Activated T-cell treated with anti-CD3 and anti-CD28 coated beads, Interleukin-2, amount 50 U/mL, for 4 hours (primary cell): ENCODE measurements at regions not wholly inside any gene's neighbourhood (a gene's known extent, or its start where the extent isn't known, plus 50 kb on each side); places are given as distances from the start of the nearest gene placed in this dataset.

Experiments used
- ATAC-seq, 2 donors: fragments of 200-7000 bp; cut with Tn5 transposase; one replicate each; pipeline ENCODE4 v1.10.0; 2021
- DNase-seq: peaks from one replicate; pipeline ENCODE4 v3.0.0-alpha.2; 2020
- H3K27me3 Mint-ChIP-seq: one replicate; pipeline ENCODE4 v1.8.0; 2021; ENCODE audit warnings: low read depth, mixed read lengths
- H3K36me3 Mint-ChIP-seq: one replicate; pipeline ENCODE4 v1.8.0; 2022; ENCODE audit warnings: mixed read lengths; ENCODE audit not compliant: insufficient read depth
- H3K4me1 Mint-ChIP-seq: one replicate; pipeline ENCODE4 v1.8.0; 2021; ENCODE audit warnings: low read depth, mixed read lengths
- H3K4me3 Mint-ChIP-seq: one replicate; pipeline ENCODE4 v1.8.0; 2021; ENCODE audit warnings: mild to moderate bottlenecking, moderate library complexity, mixed read lengths
- H3K9me3 Mint-ChIP-seq: one replicate; pipeline ENCODE4 v1.8.0; 2021; ENCODE audit warnings: mixed read lengths

DNA sequence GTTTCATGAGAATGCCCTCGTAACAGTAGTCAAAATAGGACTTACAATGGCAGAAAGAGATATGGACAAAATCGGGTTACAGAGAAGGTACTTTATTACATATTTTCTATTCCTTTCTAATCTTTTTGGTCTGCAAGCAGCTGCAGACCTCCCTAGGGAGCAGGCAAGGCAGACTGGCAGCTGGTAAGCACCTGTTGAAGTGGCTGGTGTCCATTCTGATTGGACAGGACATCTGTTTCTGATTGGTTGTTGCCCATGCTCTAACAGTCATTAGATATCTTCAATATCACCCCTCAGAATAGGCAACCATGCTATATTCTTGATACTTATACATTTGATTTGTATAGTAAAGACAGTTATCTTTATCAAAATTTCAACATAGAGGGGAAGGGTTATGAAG, 606.3 kb downstream of the KCNJ2 start:
- ATAC-seq = no peak
- Mint-ChIP-seq H3K4me3 (no peak overlapping the region), H3K4me1 (no peaks in the 10 kb centered on the region), H3K9me3 (no peaks in the 10 kb centered on the region), H3K36me3 (no peaks in the 10 kb centered on the region), H3K27me3 (no peaks in the 10 kb centered on the region)
- DNase-seq = no peak

DNA sequence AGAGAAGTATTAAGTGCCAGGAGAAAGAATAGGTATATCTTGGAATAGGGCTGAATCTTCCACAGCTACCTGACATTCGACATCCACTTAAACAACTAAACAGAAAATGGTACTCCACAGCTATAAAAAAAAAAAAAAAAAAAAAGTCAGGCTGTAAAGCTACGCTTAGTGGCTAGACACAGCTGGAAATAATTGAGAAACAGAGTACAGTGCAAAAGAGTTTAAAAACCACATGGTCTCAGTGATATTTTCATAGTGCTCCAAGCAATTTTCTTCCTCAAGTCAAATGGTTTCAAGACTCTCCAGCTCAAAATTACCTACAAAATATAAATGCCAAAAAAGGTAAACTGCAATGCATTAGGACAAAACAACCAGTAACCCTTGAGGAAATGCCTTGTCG, 607.1 kb downstream of the KCNJ2 start:
- DNase-seq = no peak
- ATAC-seq = no peak
- no peaks in the 10 kb centered on the region for H3K9me3 Mint-ChIP-seq
- no peaks in the 10 kb centered on the region for H3K27me3 Mint-ChIP-seq
- H3K36me3 Mint-ChIP-seq = no peaks in the 10 kb centered on the region
- no peaks in the 10 kb centered on the region for H3K4me1 Mint-ChIP-seq
- no peak overlapping the region for H3K4me3 Mint-ChIP-seq

DNA sequence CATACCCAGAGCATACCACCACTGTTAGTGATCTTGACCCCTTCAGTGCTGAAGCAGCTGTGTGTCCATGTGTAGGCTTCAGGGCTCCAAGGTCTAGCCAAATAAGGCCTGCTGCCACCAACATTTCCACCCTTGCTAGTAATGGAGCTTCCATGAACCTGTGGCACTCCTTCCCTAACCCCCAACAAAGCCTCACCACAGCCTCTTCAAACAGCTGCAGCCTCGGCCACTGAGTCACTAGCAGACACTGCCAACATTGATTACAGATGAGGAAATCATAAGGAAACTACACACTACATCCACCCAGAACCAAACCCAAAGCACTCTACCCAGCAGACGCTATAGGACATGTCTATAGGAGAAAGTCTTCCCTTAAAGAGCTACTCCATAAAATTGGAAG, 610.7 kb downstream of the KCNJ2 start:
- no peaks in the 10 kb centered on the region for H3K9me3 Mint-ChIP-seq
- no peaks in the 10 kb centered on the region for H3K27me3 Mint-ChIP-seq
- H3K4me1 Mint-ChIP-seq = no peaks in the 10 kb centered on the region
- DNase-seq (no peak), ATAC-seq (no peak)
- no peaks in the 10 kb centered on the region for H3K36me3 Mint-ChIP-seq
- H3K4me3 Mint-ChIP-seq = no peak overlapping the region

DNA sequence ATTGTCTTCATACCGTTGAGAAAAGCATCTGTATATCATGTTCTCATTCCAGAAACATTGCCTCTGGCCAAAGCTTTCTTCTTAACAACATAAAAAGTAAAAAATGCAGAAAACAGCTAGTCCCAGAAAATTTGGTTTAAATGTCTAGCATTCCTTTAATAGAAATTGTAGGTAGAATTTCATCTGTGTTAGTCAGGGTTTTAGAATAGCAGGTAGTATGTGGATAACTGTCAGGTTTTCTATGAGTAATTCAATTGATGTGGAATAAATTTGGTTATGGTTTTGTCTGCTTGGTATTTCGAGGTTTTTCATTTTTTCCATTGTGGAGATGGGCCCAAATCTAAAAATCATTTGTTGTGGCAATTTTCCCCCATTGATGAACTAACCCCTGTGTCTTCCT, 616.7 kb downstream of the KCNJ2 start:
- H3K36me3 Mint-ChIP-seq = no peaks in the 10 kb centered on the region
- DNase-seq (no peak), ATAC-seq (no peak)
- H3K4me3 Mint-ChIP-seq = no peak overlapping the region
- H3K27me3 Mint-ChIP-seq = no peaks in the 10 kb centered on the region
- peaks cover 10% of the 10 kb centered on the region for H3K9me3 Mint-ChIP-seq
- H3K4me1 Mint-ChIP-seq = no peaks in the 10 kb centered on the region

DNA sequence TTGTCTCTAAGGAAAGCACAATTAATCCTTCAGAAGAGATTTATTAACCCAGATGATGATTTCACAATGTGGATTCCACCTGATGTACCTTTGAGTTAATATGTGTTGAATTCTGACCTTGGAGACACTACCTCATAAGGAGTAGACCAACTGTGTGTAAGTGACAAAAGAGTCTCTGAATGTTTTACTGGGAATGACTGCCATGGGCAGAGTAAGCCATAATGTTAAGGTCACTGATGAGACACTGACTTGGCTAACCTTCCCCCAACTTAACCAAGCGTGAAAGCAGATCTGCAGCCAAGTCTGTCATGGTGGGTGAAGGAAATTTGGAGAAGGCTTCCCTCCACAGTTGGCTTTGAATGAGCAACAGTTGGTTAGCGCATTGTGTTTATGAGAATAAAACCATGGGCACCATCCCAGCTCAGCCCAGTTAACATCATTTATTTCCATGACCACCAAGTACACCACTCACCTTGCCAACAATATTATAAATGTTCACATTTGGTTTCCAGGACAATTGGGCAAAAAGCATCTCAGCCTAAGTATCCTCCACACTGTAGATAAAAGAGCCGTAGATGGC, 618.5 kb downstream of the KCNJ2 start:
- DNase-seq (no peak), ATAC-seq (no peak)
- no peaks in the 10 kb centered on the region for H3K36me3 Mint-ChIP-seq
- H3K4me1 Mint-ChIP-seq = no peaks in the 10 kb centered on the region
- peaks cover 10% of the 10 kb centered on the region for H3K9me3 Mint-ChIP-seq
- H3K4me3 Mint-ChIP-seq = no peak overlapping the region
- H3K27me3 Mint-ChIP-seq = no peaks in the 10 kb centered on the region

DNA sequence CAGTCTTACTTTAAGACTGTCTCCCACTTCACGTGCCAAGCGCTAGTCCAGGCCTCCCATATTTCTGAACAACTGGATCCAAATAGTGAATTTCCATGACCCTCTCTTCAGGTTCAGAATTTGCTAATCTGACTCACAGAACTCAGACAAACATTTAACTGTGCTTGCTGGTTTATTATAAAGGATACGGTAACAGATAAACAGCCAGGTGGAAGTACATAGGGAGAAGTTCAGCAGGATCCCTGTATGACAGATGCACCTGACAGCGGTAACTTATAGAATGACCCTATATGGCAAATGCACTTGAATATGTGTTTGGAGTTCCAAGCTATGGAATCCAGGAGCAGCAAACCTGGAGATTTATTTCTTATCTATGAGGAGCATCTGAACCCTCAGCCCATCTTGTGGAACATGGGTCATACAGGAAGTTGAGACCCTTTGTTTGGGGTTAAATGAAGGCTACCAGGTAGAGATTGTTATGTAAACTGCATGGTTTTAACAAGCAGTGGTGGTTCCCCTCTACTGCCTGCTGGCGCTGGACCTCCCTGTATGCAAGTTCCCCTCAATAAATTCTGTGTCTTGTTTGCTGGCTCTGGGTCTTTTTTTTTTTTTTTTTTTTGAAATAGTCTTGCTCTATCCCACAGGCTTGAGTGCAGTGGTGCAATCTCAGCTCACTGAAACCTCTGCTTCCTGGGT, 622.6 kb downstream of the KCNJ2 start:
- Mint-ChIP-seq H3K4me3 (no peak overlapping the region), H3K9me3 (peaks cover 10% of the 10 kb centered on the region), H3K4me1 (no peaks in the 10 kb centered on the region), H3K27me3 (no peaks in the 10 kb centered on the region), H3K36me3 (no peaks in the 10 kb centered on the region)
- no peak for DNase-seq
- ATAC-seq = no peak

DNA sequence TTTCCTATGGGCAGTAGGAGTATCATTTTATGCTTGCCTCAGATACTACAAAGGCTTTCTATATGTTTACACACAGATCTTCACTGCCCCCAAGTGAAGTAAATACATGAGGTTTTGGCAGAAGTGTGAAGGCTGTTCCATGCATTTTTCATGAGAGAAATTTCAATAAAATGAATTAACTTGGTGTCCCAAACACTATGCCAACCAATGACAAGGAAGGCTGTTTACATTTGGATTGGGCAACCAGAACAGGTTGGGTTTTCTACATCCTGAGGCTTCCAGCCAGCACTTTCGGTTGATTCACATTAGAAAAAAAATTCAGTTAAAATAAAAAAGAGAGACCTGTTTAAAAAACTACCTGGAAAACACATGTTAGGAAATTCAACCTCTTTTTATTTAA, 625.4 kb downstream of the KCNJ2 start:
- ATAC-seq (no peak), DNase-seq (no peak)
- no peaks in the 10 kb centered on the region for H3K27me3 Mint-ChIP-seq
- no peaks in the 10 kb centered on the region for H3K36me3 Mint-ChIP-seq
- no peak overlapping the region for H3K4me3 Mint-ChIP-seq
- H3K9me3 Mint-ChIP-seq = peaks cover 9% of the 10 kb centered on the region
- H3K4me1 Mint-ChIP-seq = no peaks in the 10 kb centered on the region

DNA sequence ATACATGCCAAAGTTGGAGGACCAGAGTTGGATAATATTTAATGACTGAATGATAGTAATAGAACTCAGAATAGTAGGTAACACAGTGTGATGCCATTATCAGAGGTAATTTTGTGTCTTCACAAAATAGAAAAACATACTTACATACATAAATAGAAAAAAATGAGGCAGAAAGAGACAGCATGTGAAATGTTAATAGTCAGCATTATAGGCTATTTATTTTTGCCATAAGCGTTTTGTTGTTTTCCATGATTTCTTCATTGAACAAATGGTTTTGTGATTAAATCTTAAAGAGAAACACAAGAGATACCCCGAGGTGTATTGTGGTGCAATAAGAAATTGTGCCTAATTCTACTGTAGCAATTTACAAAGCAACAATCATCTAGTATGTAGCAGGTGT, 626.3 kb downstream of the KCNJ2 start:
- ATAC-seq (no peak), DNase-seq (no peak)
- Mint-ChIP-seq H3K27me3 (no peaks in the 10 kb centered on the region), H3K4me3 (no peak overlapping the region), H3K4me1 (no peaks in the 10 kb centered on the region), H3K36me3 (no peaks in the 10 kb centered on the region), H3K9me3 (peaks cover 5% of the 10 kb centered on the region)

DNA sequence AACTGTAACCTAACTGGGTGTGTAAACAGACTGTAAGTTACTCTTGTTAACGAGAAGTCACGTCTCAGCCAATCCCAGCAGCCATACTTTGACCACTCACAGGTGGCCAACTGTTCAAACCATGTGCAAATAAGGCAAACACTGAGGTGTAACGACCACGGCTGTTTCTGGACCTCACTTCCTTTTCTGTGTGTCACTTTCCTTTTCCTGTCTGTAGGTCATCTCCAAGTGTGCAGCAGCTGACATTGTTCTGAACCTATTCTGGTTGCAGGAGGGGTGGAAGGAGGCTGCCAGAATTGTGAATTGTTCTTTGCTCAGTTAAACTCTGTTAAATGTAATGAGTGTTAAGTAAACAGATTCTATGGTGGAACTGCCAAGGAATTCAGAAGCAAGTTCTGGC, 627.4 kb downstream of the KCNJ2 start:
- H3K27me3 Mint-ChIP-seq = no peaks in the 10 kb centered on the region
- H3K36me3 Mint-ChIP-seq = no peaks in the 10 kb centered on the region
- no peaks in the 10 kb centered on the region for H3K4me1 Mint-ChIP-seq
- peaks cover 5% of the 10 kb centered on the region for H3K9me3 Mint-ChIP-seq
- DNase-seq (no peak), ATAC-seq (no peak)
- no peak overlapping the region for H3K4me3 Mint-ChIP-seq

DNA sequence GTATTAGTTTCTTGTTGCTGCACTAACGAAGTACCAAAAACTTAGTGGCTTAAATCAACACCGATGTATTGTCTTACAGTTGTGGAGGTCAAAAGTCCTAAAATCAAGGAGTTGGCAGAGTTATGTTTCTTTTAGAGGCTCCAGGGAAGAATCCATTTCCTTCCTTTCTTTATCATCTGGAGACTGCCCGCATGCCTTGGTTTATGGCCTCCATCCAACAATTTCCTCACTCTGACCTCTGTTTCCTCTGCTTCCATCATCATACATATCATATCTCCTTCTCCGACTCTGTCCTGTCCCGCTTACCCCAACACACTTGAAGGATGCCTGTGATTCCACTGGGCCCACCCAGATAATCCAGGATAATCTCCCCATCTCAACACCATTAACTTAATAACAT, 627.8 kb downstream of the KCNJ2 start:
- no peaks in the 10 kb centered on the region for H3K36me3 Mint-ChIP-seq
- ATAC-seq = no peak
- peaks cover 5% of the 10 kb centered on the region for H3K9me3 Mint-ChIP-seq
- no peaks in the 10 kb centered on the region for H3K4me1 Mint-ChIP-seq
- H3K27me3 Mint-ChIP-seq = no peaks in the 10 kb centered on the region
- no peak overlapping the region for H3K4me3 Mint-ChIP-seq
- DNase-seq = no peak

DNA sequence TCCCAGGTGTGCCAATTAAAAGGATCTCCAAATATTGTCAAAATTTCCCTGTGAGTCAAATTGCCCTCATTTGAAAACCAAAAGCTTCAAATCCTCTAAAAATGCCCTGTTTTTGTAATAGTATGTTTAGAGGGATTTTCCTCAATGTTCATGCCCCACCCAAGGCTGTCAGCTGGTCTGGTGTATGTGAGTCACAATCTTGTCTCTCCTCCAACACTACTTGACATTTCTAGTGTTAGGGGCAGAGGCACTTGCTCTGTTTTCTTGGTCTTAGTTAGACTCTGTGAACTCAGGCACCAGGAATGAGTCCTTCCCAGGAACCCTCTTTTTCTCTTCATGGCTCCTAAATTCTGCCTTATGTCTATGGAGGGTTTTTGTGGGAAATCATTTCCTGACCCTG, 634.8 kb downstream of the KCNJ2 start:
- Mint-ChIP-seq H3K9me3 (no peaks in the 10 kb centered on the region), H3K27me3 (no peaks in the 10 kb centered on the region), H3K36me3 (no peaks in the 10 kb centered on the region), H3K4me3 (no peak overlapping the region), H3K4me1 (no peaks in the 10 kb centered on the region)
- DNase-seq (no peak), ATAC-seq (no peak)

DNA sequence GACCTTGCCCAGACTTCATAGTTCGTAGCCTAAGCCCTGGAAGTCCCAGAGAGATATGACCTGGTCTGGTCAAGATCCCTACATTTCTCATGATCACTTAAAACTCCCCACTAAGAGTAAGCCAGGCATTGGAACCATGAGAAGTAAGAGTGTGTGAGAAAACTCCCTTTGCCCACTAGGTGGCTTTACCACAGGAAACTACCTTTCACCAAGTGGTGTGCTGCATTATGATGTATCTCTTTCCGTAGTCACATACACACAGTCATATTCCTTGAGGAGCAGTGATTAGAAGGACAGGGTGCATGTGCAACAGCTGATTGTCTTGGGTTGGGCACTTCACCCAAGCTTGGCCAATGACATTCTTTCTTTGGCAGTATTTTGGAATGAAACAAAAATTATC, 639.3 kb downstream of the KCNJ2 start:
- Mint-ChIP-seq H3K27me3 (no peaks in the 10 kb centered on the region), H3K36me3 (no peaks in the 10 kb centered on the region), H3K4me1 (no peaks in the 10 kb centered on the region), H3K9me3 (no peaks in the 10 kb centered on the region), H3K4me3 (no peak overlapping the region)
- DNase-seq = no peak
- no peak for ATAC-seq

DNA sequence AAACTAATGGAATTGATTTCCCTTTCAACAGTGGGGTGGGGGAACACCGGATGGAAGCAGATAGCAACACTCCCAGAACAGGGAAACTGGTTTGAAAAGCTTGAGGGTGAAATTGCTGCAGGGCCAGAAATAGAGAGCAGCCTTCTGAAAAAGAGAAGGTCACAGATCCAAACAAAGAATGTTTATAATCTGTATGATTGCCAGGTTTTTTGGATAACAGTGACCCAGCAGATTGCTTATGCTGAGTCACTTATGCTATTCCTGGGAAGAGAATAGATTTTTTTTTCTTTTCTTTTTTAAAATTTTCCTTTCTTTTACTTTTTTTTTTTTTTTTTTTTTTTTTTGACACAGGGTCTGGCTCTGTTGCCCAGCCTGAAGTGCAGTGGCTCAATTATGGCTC, 641.3 kb downstream of the KCNJ2 start:
- H3K9me3 Mint-ChIP-seq = no peaks in the 10 kb centered on the region
- no peaks in the 10 kb centered on the region for H3K4me1 Mint-ChIP-seq
- no peaks in the 10 kb centered on the region for H3K36me3 Mint-ChIP-seq
- ATAC-seq (no peak), DNase-seq (no peak)
- no peaks in the 10 kb centered on the region for H3K27me3 Mint-ChIP-seq
- H3K4me3 Mint-ChIP-seq = no peak overlapping the region

DNA sequence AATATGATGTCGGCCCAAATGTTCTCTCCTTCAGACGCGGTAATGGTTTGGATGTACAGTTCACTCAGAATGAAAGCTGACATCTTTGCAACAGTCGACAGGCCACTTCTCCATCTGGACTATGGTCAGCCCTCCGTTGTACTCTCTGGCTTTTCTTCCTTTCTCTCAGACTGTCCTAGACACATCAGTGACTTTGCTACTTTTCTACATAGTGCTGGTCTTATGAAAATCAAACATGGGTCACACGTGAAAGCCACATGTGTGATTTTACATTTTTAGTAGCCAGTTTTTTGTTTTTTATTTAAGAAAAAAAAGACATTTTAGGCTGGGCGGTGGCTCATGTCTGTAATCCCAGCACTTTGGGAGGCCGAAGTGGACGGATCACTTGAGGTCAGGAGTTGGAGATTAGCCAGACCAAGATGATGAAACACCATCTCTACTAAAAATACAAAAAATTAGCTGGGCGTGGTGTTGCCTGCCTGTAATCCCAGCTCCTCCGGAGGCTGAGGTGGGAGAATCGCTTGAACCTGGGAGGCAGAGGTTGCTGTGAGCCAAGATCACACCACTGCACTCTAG, 644.1 kb downstream of the KCNJ2 start:
- Mint-ChIP-seq H3K36me3 (no peaks in the 10 kb centered on the region), H3K4me3 (no peak overlapping the region)
- no peak for ATAC-seq

DNA sequence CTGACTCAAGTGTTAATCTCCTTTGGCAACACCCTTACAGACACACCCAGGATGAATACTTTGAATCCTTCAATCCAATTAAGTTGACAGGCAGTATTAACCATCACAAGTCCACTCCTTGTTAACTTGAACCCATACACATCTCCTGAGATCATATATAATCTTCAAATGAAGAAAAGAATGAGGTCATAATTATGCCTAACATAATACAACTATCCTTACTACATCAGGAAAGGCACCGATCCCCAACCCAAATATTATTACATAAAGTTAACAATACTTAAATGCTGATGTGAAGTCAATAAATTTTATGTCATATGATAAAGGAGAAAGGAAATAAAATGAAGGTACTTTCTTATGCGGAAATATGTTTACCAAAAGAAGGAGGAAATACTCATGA, 649.9 kb downstream of the KCNJ2 start:
- Mint-ChIP-seq H3K27me3 (no peaks in the 10 kb centered on the region), H3K36me3 (no peaks in the 10 kb centered on the region), H3K4me1 (no peaks in the 10 kb centered on the region), H3K9me3 (peaks cover 3% of the 10 kb centered on the region), H3K4me3 (no peak overlapping the region)
- ATAC-seq = no peak
- DNase-seq = no peak

More for the DNA sequence above, 644.1 kb downstream of the KCNJ2 start:
- Mint-ChIP-seq H3K27me3 (no peaks in the 10 kb centered on the region), H3K9me3 (no peaks in the 10 kb centered on the region), H3K4me1 (no peaks in the 10 kb centered on the region)
- no peak for DNase-seq
